ENCODE measurements at regions not wholly inside any gene's neighbourhood (a gene's known extent, or its start where the extent isn't known, plus 50 kb on each side); places are given as distances from the start of the nearest gene placed in this dataset.

DNA sequence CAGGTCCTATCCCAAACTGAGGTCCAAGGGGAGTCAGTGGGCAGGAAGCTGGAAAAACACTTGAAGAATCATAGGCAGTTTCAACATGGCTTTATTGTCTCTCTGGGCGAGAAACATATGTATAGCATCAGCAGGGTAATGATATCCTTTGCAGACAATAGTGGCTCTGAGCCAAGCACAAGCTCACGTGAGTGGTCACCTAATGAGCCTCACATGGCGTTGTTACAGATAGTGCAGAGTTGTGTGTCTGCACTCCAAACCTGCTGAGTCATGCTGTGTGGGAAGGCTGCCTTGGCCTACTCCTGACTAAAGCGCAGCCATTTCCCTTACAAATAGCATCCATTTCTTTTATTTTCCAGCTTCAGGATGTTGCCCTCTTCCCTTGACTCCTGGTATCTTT, 105.2 kb upstream of the SYT1 start:
- no peaks in the 10 kb centered on the region for H3K36me3 ChIP-seq
- H3K4me1 ChIP-seq = no peaks in the 10 kb centered on the region
- no peak for DNase-seq
- no peaks in the 10 kb centered on the region for H3K27me3 ChIP-seq (ENCODE audit: low read depth)
- TF ChIP-seq, protein P1, sequence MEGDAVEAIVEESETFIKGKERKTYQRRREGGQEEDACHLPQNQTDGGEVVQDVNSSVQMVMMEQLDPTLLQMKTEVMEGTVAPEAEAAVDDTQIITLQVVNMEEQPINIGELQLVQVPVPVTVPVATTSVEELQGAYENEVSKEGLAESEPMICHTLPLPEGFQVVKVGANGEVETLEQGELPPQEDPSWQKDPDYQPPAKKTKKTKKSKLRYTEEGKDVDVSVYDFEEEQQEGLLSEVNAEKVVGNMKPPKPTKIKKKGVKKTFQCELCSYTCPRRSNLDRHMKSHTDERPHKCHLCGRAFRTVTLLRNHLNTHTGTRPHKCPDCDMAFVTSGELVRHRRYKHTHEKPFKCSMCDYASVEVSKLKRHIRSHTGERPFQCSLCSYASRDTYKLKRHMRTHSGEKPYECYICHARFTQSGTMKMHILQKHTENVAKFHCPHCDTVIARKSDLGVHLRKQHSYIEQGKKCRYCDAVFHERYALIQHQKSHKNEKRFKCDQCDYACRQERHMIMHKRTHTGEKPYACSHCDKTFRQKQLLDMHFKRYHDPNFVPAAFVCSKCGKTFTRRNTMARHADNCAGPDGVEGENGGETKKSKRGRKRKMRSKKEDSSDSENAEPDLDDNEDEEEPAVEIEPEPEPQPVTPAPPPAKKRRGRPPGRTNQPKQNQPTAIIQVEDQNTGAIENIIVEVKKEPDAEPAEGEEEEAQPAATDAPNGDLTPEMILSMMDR (IDR thresholded peaks at IDR 0.05; ENCODE audit: borderline replicate concordance) = no peak
- intact Hi-C loops (cut with micrococcal nuclease) = no loop called here
- H3K4me3 ChIP-seq = no peak overlapping the region
- H3K27ac ChIP-seq (replicated peaks) = no peak overlapping the region
- peaks cover 17% of the 10 kb centered on the region for H3K9me3 ChIP-seq (replicated peaks)

DNA sequence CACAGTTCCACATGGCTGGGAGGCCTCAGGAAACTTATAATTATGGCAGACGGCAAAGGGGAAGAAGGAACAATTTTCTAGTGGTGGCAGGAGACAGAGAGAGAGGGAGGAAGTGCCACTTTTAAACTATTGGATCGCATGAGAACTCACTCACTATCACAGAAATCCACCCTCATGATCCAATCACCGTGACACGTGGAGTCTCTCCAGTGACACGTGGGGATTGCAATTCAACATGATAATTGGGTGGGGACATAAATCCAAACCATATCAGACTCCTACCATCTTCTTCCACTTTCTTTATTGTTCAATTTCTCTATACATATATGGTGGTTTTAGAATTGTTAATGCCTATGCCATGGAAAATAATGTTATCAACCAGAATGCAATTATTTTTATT, 103.7 kb upstream of the SYT1 start:
- Histone ChIP-seq H3K4me1 (no peaks in the 10 kb centered on the region), H3K9me3 (replicated peaks) (peaks cover 11% of the 10 kb centered on the region), H3K27ac (replicated peaks) (no peak overlapping the region), H3K4me3 (no peak overlapping the region), H3K27me3 (ENCODE audit: low read depth) (no peaks in the 10 kb centered on the region), H3K36me3 (no peaks in the 10 kb centered on the region)
- TF ChIP-seq, protein P1 (IDR thresholded peaks at IDR 0.05; ENCODE audit: borderline replicate concordance) = no peak
- intact Hi-C loops (cut with micrococcal nuclease) = no loop called here
- DNase-seq = no peak

DNA sequence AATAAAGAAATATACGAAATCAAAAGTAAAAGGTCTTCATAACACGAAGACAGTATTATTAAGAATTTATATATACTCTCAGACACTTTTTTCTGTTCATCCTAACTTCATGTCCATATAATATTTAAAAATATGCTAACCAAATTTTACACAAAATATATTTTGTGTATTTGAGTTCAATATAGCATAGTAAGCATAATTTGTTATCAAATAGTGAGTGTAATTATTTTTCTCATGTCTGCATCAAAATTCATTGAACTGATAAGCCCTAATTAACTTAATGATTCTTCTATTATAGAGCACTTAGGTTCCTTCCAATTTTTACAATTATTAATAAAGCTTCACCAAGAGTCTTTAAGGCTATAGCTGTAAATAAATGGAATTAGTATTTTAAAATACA, 99.7 kb upstream of the SYT1 start:
- intact Hi-C loops (cut with micrococcal nuclease) = no loop called here
- Histone ChIP-seq H3K36me3 (no peaks in the 10 kb centered on the region), H3K4me3 (no peak overlapping the region), H3K9me3 (replicated peaks) (peaks cover 4% of the 10 kb centered on the region), H3K4me1 (no peaks in the 10 kb centered on the region), H3K27me3 (ENCODE audit: low read depth) (no peaks in the 10 kb centered on the region), H3K27ac (replicated peaks) (no peak overlapping the region)
- TF ChIP-seq, protein P1 (IDR thresholded peaks at IDR 0.05; ENCODE audit: borderline replicate concordance) = no peak
- DNase-seq = no peak

DNA sequence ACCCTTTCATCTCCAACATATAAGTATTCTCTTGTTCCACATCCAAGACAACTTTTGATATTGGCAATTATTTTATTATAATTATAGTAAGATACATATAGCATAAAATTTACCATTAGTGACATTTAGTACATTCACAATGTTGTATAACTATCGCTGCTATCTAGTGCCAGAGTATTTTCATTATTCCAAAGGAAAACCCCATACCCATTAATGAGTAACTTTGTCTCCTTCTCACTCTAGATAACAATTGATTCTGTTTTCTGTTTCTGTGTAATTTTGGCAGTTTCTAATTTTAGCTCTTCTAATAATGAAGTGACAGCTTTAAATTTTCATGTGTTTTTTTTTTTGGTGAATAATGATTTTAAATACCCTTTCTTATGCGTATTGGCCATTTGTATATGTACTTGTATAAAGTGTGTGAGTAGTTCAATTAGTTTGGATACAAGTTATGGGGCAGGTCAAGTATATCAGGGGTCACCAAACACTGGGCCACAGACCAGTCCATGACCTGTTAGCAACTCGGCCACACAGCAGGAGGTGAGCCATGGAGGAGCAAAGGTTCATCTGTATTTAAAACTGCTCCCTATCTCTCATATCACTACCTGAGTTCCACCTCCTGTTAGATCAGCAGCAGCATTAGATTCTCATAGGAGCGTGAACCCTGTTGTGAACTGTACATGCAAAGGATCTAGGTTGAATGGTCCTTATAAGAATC, 97.2 kb upstream of the SYT1 start:
- Histone ChIP-seq H3K27ac (replicated peaks) (no peak overlapping the region), H3K4me1 (no peaks in the 10 kb centered on the region), H3K27me3 (ENCODE audit: low read depth) (no peaks in the 10 kb centered on the region), H3K36me3 (no peaks in the 10 kb centered on the region), H3K9me3 (replicated peaks) (peaks cover 4% of the 10 kb centered on the region), H3K4me3 (no peak overlapping the region)
- intact Hi-C loops (cut with micrococcal nuclease) = no loop called here
- TF ChIP-seq, protein P1 (IDR thresholded peaks at IDR 0.05; ENCODE audit: borderline replicate concordance) = no peak
- no peak for DNase-seq

DNA sequence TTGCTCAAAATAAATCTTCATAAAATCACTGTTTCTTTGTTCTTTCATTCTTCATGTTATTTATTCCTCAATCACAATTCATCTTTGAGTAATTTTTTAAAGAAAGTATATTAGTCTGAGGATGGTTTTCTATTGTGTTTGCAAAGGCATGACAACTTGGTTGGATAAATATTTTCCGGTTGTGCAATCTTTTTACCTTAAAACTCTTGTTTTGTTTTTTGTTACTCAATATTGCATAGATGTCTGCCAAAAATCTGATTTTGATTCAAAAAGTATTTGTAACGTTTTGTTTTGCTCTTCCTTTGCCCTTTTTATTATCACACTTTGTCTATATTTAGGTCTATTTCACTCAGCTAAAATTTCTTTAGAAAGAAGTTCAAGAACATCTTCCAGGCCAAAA, 86.2 kb upstream of the SYT1 start:
- Histone ChIP-seq H3K4me3 (no peak overlapping the region), H3K27ac (replicated peaks) (no peak overlapping the region), H3K4me1 (no peaks in the 10 kb centered on the region), H3K9me3 (replicated peaks) (no peaks in the 10 kb centered on the region), H3K27me3 (ENCODE audit: low read depth) (no peaks in the 10 kb centered on the region), H3K36me3 (no peaks in the 10 kb centered on the region)
- TF ChIP-seq, protein P1 (IDR thresholded peaks at IDR 0.05; ENCODE audit: borderline replicate concordance) = no peak
- no peak for DNase-seq
- intact Hi-C loops (cut with micrococcal nuclease) = no loop called here
